C4-2B (cell line): ENCODE measurements at regions not wholly inside any gene's neighbourhood (a gene's known extent, or its start where the extent isn't known, plus 50 kb on each side); places are given as distances from the start of the nearest gene placed in this dataset.

ENCODE experiments used
- ZFX ChIP-seq: fragments of 450-650 bp; IDR thresholded peaks from 2 replicates; pipeline ENCODE4 v1.6.1; 2017
- TF ChIP-seq, protein P1 (sequence below): fragments of 450-650 bp; conservative IDR thresholded peaks from 2 replicates; pipeline ENCODE4 v1.5.1; 2017; ENCODE audit warnings: mild to moderate bottlenecking

GRCh38 chr12:30178916-30179315, 395.2 kb upstream of the TMTC1 start:
- TF ChIP-seq, protein P1, sequence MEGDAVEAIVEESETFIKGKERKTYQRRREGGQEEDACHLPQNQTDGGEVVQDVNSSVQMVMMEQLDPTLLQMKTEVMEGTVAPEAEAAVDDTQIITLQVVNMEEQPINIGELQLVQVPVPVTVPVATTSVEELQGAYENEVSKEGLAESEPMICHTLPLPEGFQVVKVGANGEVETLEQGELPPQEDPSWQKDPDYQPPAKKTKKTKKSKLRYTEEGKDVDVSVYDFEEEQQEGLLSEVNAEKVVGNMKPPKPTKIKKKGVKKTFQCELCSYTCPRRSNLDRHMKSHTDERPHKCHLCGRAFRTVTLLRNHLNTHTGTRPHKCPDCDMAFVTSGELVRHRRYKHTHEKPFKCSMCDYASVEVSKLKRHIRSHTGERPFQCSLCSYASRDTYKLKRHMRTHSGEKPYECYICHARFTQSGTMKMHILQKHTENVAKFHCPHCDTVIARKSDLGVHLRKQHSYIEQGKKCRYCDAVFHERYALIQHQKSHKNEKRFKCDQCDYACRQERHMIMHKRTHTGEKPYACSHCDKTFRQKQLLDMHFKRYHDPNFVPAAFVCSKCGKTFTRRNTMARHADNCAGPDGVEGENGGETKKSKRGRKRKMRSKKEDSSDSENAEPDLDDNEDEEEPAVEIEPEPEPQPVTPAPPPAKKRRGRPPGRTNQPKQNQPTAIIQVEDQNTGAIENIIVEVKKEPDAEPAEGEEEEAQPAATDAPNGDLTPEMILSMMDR: no peak
- TF ChIP-seq ZFX: no peak
